OCI-LY7 (cell line): ENCODE measurements at regions not wholly inside any gene's neighbourhood (a gene's known extent, or its start where the extent isn't known, plus 50 kb on each side); places are given as distances from the start of the nearest gene placed in this dataset.

Source experiments
- BruUV-seq: library from RNA; stranded (reverse); fragments of 400-500 nt; replicated peaks from 2 replicates; lab custom pipeline; 2021; lab: Mats Ljungman, UMichigan
- CTCF ChIA-PET: fragments of 300-600 bp; sonication (Branson Sonifier 250); formaldehyde crosslinking; loops from one replicate; lab custom pipeline; 2022; ENCODE audit warnings: antibody characterized with exemption; ENCODE audit not compliant: unreplicated experiment; lab: Charles Lee
- POLR2A ChIA-PET: fragments of 300-600 bp; sonication (Branson Sonifier 250); formaldehyde crosslinking; loops from one replicate; lab custom pipeline; 2022; ENCODE audit warnings: antibody characterized with exemption; lab: Charles Lee
- DNase-seq: peaks from one replicate; pipeline ENCODE4 v3.0.0-alpha.2; 2015; ENCODE audit warnings: low spot score
- H2AFZ ChIP-seq: fragments of 200-600 bp; sonication (generic), shearing (Covaris generic); 2 replicates; pipeline ENCODE4 v1.6.1; 2014; ENCODE audit warnings: mild to moderate bottlenecking, antibody characterized with exemption, low read length, moderate library complexity
- H3K27ac ChIP-seq: fragments of 200-600 bp; sonication (generic); 2 replicates; pipeline ENCODE4 v1.5.1; 2014; ENCODE audit warnings: mixed run types, low read depth, mild to moderate bottlenecking, moderate library complexity, low read length, inconsistent platforms; ENCODE audit not compliant: poor library complexity, severe bottlenecking
- H3K36me3 ChIP-seq: fragments of 200-600 bp; sonication (generic); 2 replicates; pipeline ENCODE4 v1.6.1; 2014; ENCODE audit warnings: mild to moderate bottlenecking, antibody characterized with exemption, low read length, moderate library complexity, mixed read lengths; ENCODE audit not compliant: insufficient read depth
- H3K4me1 ChIP-seq: fragments of 200-600 bp; sonication (generic); 2 replicates; pipeline ENCODE4 v1.5.1; 2014; ENCODE audit warnings: mild to moderate bottlenecking, low read length; ENCODE audit not compliant: insufficient read depth, poor library complexity, severe bottlenecking
- H3K4me2 ChIP-seq: fragments of 200-600 bp; sonication (generic); 2 replicates; pipeline ENCODE4 v1.6.1; 2014; ENCODE audit warnings: mild to moderate bottlenecking, low read length
- H3K4me3 ChIP-seq: fragments of 200-600 bp; sonication (generic); 2 replicates; pipeline ENCODE4 v1.5.1; 2014; ENCODE audit warnings: mild to moderate bottlenecking, low read depth, low read length; ENCODE audit not compliant: poor library complexity, severe bottlenecking
- H3K79me2 ChIP-seq: fragments of 200-600 bp; sonication (generic); 2 replicates; pipeline ENCODE4 v1.6.1; 2016; ENCODE audit warnings: low read depth, mild to moderate bottlenecking, low read length, moderate library complexity, mixed read lengths; ENCODE audit not compliant: insufficient read depth
- H3K9me2 ChIP-seq: fragments of 200-600 bp; sonication (generic); 2 replicates; pipeline ENCODE4 v1.6.1; 2016; ENCODE audit warnings: mild to moderate bottlenecking, low read length, mixed read lengths; ENCODE audit not compliant: insufficient read depth
- H3K9me3 ChIP-seq: fragments of 200-600 bp; sonication (generic); 2 replicates; pipeline ENCODE4 v1.6.1; 2014; ENCODE audit warnings: mild to moderate bottlenecking, mixed run types, low read length, mixed read lengths
- H4K20me1 ChIP-seq: fragments of 200-600 bp; sonication (generic); 2 replicates; pipeline ENCODE4 v1.6.1; 2014; ENCODE audit warnings: mild to moderate bottlenecking, antibody characterized with exemption, low read length, moderate library complexity, mixed read lengths; ENCODE audit not compliant: insufficient read depth
- EZH2phosphoT487 ChIP-seq: fragments of 200-600 bp; sonication (generic); IDR thresholded peaks from 2 replicates; pipeline ENCODE4 v1.6.1; 2018; ENCODE audit warnings: low read depth, borderline replicate concordance, mild to moderate bottlenecking, mixed run types, antibody characterized with exemption, low read length, moderate library complexity, mixed read lengths
- intact Hi-C: fragments of 100-400 bp; cut with micrococcal nuclease; formaldehyde crosslinking; loops from one replicate; pipeline ENCODE4 v1.10.0; 2022; ENCODE audit not compliant: unreplicated experiment
- TF ChIP-seq, protein P1 (sequence below): fragments of 200-600 bp; sonication (generic); conservative IDR thresholded peaks from 2 replicates; pipeline ENCODE4 v1.5.1; 2014; ENCODE audit warnings: mild to moderate bottlenecking, antibody characterized with exemption, low read length, moderate library complexity, mixed read lengths

DNA sequence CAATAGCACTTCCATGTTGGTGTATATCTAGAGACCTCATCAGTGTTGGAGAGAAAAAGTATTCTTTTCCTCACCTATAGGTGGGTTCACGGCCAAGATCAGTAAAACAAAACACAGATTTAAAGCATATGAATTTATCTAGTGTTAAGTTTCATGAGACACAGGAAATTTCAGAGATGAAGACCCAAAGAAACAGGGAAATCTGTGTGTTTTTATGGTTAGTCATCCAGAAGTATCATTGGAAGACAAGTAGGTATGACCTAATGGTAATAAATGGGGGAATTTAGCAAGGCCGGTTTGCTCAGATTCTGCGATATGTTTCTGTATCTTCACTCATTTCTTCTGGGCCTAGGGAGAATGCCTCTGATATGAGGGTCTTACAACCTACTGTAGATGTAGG lies 419.6 kb upstream of the MARCKS start:
- H3K4me3 ChIP-seq, result no peak overlapping the region
- no peak overlapping the region for H3K27ac ChIP-seq
- intact Hi-C loops, result no loop called here
- no peak overlapping the region for H3K4me2 ChIP-seq
- TF ChIP-seq EZH2phosphoT487, result no peak
- TF ChIP-seq, protein P1, sequence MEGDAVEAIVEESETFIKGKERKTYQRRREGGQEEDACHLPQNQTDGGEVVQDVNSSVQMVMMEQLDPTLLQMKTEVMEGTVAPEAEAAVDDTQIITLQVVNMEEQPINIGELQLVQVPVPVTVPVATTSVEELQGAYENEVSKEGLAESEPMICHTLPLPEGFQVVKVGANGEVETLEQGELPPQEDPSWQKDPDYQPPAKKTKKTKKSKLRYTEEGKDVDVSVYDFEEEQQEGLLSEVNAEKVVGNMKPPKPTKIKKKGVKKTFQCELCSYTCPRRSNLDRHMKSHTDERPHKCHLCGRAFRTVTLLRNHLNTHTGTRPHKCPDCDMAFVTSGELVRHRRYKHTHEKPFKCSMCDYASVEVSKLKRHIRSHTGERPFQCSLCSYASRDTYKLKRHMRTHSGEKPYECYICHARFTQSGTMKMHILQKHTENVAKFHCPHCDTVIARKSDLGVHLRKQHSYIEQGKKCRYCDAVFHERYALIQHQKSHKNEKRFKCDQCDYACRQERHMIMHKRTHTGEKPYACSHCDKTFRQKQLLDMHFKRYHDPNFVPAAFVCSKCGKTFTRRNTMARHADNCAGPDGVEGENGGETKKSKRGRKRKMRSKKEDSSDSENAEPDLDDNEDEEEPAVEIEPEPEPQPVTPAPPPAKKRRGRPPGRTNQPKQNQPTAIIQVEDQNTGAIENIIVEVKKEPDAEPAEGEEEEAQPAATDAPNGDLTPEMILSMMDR, result no peak
- H3K4me1 ChIP-seq, result no peaks in the 10 kb centered on the region
- no peaks in the 10 kb centered on the region for H4K20me1 ChIP-seq
- H3K36me3 ChIP-seq, result no peaks in the 10 kb centered on the region
- ChIA-PET POLR2A (interaction anchor here (0.6 to 1.9 kb wide), 3 partner anchors 10 to 223 kb away, joined by 3 to 5 read pairs (median 5); no protein-coding TSS in a partner anchor), CTCF (no interaction called here)
- no peak for DNase-seq
- H3K79me2 ChIP-seq, result no peaks in the 10 kb centered on the region
- H3K9me2 ChIP-seq, result no peaks in the 10 kb centered on the region
- no peaks in the 10 kb centered on the region for H3K9me3 ChIP-seq
- H2AFZ ChIP-seq, result no peak overlapping the region
- BruUV-seq, result no TSS peak

DNA sequence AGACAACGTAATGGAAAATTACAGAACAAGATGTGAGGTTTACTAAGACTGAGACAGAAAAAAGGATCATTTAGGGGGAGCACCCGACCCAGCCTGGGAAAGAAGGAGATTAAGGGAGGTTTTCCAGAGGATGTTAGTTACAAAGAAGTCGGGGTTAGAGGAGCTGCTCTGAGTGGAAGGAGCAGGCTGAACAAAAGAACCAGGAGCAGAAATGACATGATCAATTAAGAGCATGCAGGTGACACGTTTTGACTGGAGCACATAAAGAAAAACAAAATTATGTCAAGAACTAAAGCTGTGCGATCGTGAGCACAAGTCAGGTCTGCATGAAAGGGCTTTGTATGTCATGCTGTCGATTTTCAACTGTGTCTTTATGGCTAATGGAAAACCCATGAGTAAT lies 417.3 kb upstream of the MARCKS start:
- no peaks in the 10 kb centered on the region for H3K9me2 ChIP-seq
- TF ChIP-seq EZH2phosphoT487, result no peak
- TF ChIP-seq, protein P1, result no peak
- ChIA-PET POLR2A (interaction anchor here (1.0 kb wide), 1 partner anchor 38 kb away, joined by 3 read pairs; no protein-coding TSS in a partner anchor), CTCF (no interaction called here)
- no peaks in the 10 kb centered on the region for H3K9me3 ChIP-seq
- no peaks in the 10 kb centered on the region for H3K36me3 ChIP-seq
- H3K4me1 ChIP-seq, result no peaks in the 10 kb centered on the region
- H3K4me3 ChIP-seq, result no peak overlapping the region
- H3K27ac ChIP-seq, result no peak overlapping the region
- no TSS peak for BruUV-seq
- DNase-seq, result no peak
- no peaks in the 10 kb centered on the region for H4K20me1 ChIP-seq
- no peak overlapping the region for H3K4me2 ChIP-seq
- intact Hi-C loops, result no loop called here
- no peaks in the 10 kb centered on the region for H3K79me2 ChIP-seq
- H2AFZ ChIP-seq, result no peak overlapping the region

DNA sequence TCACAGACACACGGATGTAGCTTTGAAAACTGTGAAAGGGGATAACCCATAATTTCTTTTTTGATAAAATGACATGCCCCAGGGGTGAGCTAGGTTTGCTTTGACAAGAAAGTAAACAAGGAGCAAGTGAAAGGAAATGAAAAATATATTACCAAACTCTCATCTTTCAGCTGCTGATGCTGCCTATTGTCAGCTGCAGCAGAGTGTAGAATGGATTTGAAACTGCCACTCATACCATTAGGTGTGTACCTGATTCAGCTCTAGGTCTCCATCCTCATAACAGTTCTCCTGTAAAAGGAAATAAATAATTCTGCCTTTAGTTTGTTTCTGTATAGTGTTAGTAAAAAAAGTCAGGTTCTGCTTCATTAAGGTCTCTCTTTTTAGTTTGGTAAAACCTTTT lies 415.1 kb upstream of the MARCKS start:
- H3K4me1 ChIP-seq, result no peaks in the 10 kb centered on the region
- H3K4me2 ChIP-seq, result no peak overlapping the region
- no peak overlapping the region for H2AFZ ChIP-seq
- ChIA-PET POLR2A (no interaction called here), CTCF (no interaction called here)
- H3K9me3 ChIP-seq, result no peaks in the 10 kb centered on the region
- no TSS peak for BruUV-seq
- DNase-seq, result no peak
- no peaks in the 10 kb centered on the region for H3K79me2 ChIP-seq
- intact Hi-C loops, result no loop called here
- no peak for TF ChIP-seq EZH2phosphoT487
- TF ChIP-seq, protein P1, result no peak
- no peaks in the 10 kb centered on the region for H3K9me2 ChIP-seq
- H4K20me1 ChIP-seq, result no peaks in the 10 kb centered on the region
- H3K4me3 ChIP-seq, result no peak overlapping the region
- no peaks in the 10 kb centered on the region for H3K36me3 ChIP-seq
- no peak overlapping the region for H3K27ac ChIP-seq
